Hepatocyte (in vitro differentiated cells): ENCODE measurements at regions not wholly inside any gene's neighbourhood (a gene's known extent, or its start where the extent isn't known, plus 50 kb on each side); places are given as distances from the start of the nearest gene placed in this dataset.

ENCODE experiments used
- DNase-seq: peaks from one replicate; pipeline ENCODE4 v3.0.0-alpha.2; 2016; ENCODE audit warnings: low spot score
- H2AFZ ChIP-seq: fragments of 200-600 bp; sonication (generic); 2 replicates; pipeline ENCODE4 v1.6.0; 2016; ENCODE audit warnings: antibody characterized with exemption, mild to moderate bottlenecking
- H3K27ac ChIP-seq: fragments of 200-600 bp; sonication (generic); 2 replicates; pipeline ENCODE4 v1.5.1; 2016; ENCODE audit warnings: mild to moderate bottlenecking
- H3K27me3 ChIP-seq: fragments of 200-600 bp; sonication (generic); 2 replicates; pipeline ENCODE4 v1.6.1; 2016
- H3K36me3 ChIP-seq: fragments of 200-600 bp; sonication (generic); replicated peaks from 2 replicates; pipeline ENCODE4 v1.5.1; 2016; ENCODE audit warnings: low read depth; ENCODE audit not compliant: insufficient read depth
- H3K4me1 ChIP-seq: fragments of 200-600 bp; sonication (generic); 2 replicates; pipeline ENCODE4 v1.5.1; 2016; ENCODE audit warnings: mild to moderate bottlenecking, moderate library complexity; ENCODE audit not compliant: insufficient read depth
- H3K4me2 ChIP-seq: fragments of 200-600 bp; sonication (generic); 2 replicates; pipeline ENCODE4 v1.6.0; 2016
- H3K4me3 ChIP-seq: fragments of 200-600 bp; sonication (generic); 2 replicates; pipeline ENCODE4 v1.5.1; 2016; ENCODE audit warnings: mild to moderate bottlenecking
- H3K79me2 ChIP-seq: fragments of 200-600 bp; sonication (generic); 2 replicates; pipeline ENCODE4 v1.6.0; 2017; ENCODE audit warnings: mild to moderate bottlenecking
- H3K9me2 ChIP-seq: fragments of 200-600 bp; sonication (generic); replicated peaks from 2 replicates; pipeline ENCODE4 v1.6.0; 2017; ENCODE audit warnings: mild to moderate bottlenecking; ENCODE audit not compliant: insufficient read depth
- H3K9me3 ChIP-seq: fragments of 200-600 bp; sonication (generic); 2 replicates; pipeline ENCODE4 v1.5.1; 2016; ENCODE audit warnings: low read depth, mild to moderate bottlenecking
- H4K20me1 ChIP-seq: fragments of 200-600 bp; sonication (generic); 2 replicates; pipeline ENCODE4 v1.6.0; 2016; ENCODE audit warnings: mild to moderate bottlenecking; ENCODE audit not compliant: insufficient read depth, poor library complexity, severe bottlenecking
- CTCF ChIP-seq: fragments of 200-600 bp; sonication (generic); IDR thresholded peaks from 2 replicates; pipeline ENCODE4 v1.5.1; 2016; ENCODE audit warnings: antibody characterized with exemption, mild to moderate bottlenecking; ENCODE audit not compliant: poor library complexity
- EZH2 ChIP-seq: fragments of 200-600 bp; sonication (generic); IDR thresholded peaks from 2 replicates; pipeline ENCODE4 v1.6.1; 2016; ENCODE audit warnings: antibody characterized with exemption, mild to moderate bottlenecking, borderline replicate concordance
- EZH2phosphoT487 ChIP-seq: fragments of 200-600 bp; sonication (generic); IDR thresholded peaks from one replicate; pipeline ENCODE4 v1.6.1; 2018; ENCODE audit warnings: antibody characterized with exemption, mild to moderate bottlenecking, low read depth, moderate library complexity; ENCODE audit not compliant: unreplicated experiment, severe bottlenecking
- WGBS: methylation state at CpG from one replicate; pipeline ENCODE4 v1.1.6; 2016; ENCODE audit warnings: low lambda C conversion rate; ENCODE audit errors: missing lambda C conversion rate; 5-methylcytosine and 5-hydroxymethylcytosine counted together

GRCh38 chr3:26081166-26081565, 291.3 kb downstream of the OXSM start:
- Histone ChIP-seq H3K9me3 (no peaks in the 10 kb centered on the region), H3K4me2 (no peak overlapping the region), H3K4me3 (no peak overlapping the region), H3K79me2 (no peaks in the 10 kb centered on the region), H3K27me3 (no peaks in the 10 kb centered on the region), H3K36me3 (no peaks in the 10 kb centered on the region), H4K20me1 (no peaks in the 10 kb centered on the region), H2AFZ (no peak overlapping the region), H3K4me1 (no peaks in the 10 kb centered on the region), H3K27ac (no peak overlapping the region), H3K9me2 (no peaks in the 10 kb centered on the region)
- 97% methylated on average over 1 of the region's 1 CpG for WGBS
- TF ChIP-seq EZH2phosphoT487 (no peak), CTCF (no peak), EZH2 (no peak)
- DNase-seq, result no peak

DNA sequence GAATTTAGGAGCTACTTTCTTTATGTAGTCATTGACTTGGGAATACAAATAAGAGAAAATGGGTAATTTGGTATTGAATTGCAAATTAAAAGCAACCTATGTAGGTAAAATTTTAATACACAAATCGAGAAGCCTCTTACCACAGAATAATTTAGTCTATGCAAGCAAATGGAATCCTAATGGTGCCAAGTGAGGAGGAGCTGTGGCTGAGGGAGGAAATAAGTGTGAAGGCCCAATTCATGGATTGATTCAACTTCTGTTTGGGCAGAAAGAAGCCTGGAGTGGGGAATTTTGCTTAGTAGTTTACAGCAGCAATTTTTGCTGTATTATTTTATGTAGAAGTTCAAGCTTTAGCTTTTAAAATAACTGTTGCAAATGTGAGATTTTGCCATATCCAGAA, 291.9 kb downstream of the OXSM start:
- 69% methylated on average over 1 of the region's 1 CpG for whole genome bisulfite sequencing
- H3K36me3 ChIP-seq, result no peaks in the 10 kb centered on the region

GRCh38 chr3:26082911-26083310, 293.0 kb downstream of the OXSM start:
- TF ChIP-seq CTCF (no peak), EZH2phosphoT487 (no peak), EZH2 (no peak)
- H3K9me2 ChIP-seq, result no peaks in the 10 kb centered on the region
- H3K4me1 ChIP-seq, result no peaks in the 10 kb centered on the region
- no peaks in the 10 kb centered on the region for H3K79me2 ChIP-seq
- H3K27me3 ChIP-seq, result no peaks in the 10 kb centered on the region
- no peak overlapping the region for H3K4me3 ChIP-seq
- no peaks in the 10 kb centered on the region for H3K9me3 ChIP-seq
- no peaks in the 10 kb centered on the region for H3K36me3 ChIP-seq
- H3K4me2 ChIP-seq, result no peak overlapping the region
- DNase-seq, result no peak
- H2AFZ ChIP-seq, result no peak overlapping the region
- WGBS, result 78% methylated on average over 3 of the region's 3 CpGs
- H4K20me1 ChIP-seq, result no peaks in the 10 kb centered on the region
- H3K27ac ChIP-seq, result no peak overlapping the region

More for the DNA sequence above, 291.9 kb downstream of the OXSM start:
- TF ChIP-seq CTCF (no peak), EZH2 (no peak), EZH2phosphoT487 (no peak)
- H3K79me2 ChIP-seq, result no peaks in the 10 kb centered on the region
- no peaks in the 10 kb centered on the region for H3K9me2 ChIP-seq
- H3K9me3 ChIP-seq, result no peaks in the 10 kb centered on the region
- H3K27ac ChIP-seq, result no peak overlapping the region
- no peak overlapping the region for H3K4me3 ChIP-seq
- DNase-seq, result no peak
- no peak overlapping the region for H3K4me2 ChIP-seq
- H2AFZ ChIP-seq, result no peak overlapping the region
- no peaks in the 10 kb centered on the region for H3K27me3 ChIP-seq
- no peaks in the 10 kb centered on the region for H4K20me1 ChIP-seq
- no peaks in the 10 kb centered on the region for H3K4me1 ChIP-seq

DNA sequence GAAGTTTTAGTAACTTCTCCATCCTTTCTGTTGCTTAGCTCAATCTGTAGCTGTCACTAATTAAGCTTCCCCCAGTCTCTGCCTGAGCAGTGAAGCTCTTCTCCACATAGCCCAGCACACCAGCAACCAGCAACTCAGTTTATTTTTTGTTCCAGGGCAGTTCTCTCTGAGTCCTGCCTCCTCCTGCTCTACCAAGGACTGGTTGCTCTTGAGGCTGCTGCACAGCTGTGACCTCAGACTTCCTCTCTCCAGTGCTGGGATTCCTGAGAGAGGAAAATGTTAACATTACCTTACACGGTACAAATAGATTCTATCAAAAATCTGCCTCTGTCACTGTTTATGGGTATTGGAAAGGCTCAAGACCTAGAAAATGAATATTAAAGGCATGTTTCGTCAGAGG, 294.7 kb downstream of the OXSM start:
- no peaks in the 10 kb centered on the region for H4K20me1 ChIP-seq
- H3K79me2 ChIP-seq, result no peaks in the 10 kb centered on the region
- no peaks in the 10 kb centered on the region for H3K9me2 ChIP-seq
- no peak overlapping the region for H3K4me3 ChIP-seq
- no peaks in the 10 kb centered on the region for H3K4me1 ChIP-seq
- no peaks in the 10 kb centered on the region for H3K36me3 ChIP-seq
- H3K4me2 ChIP-seq, result no peak overlapping the region
- WGBS, result 69% methylated on average over 2 of the region's 2 CpGs
- no peak for TF ChIP-seq EZH2phosphoT487
- TF ChIP-seq EZH2, result no peak
- TF ChIP-seq CTCF, result no peak
- no peaks in the 10 kb centered on the region for H3K27me3 ChIP-seq
- H2AFZ ChIP-seq, result no peak overlapping the region
- no peak overlapping the region for H3K27ac ChIP-seq
- no peaks in the 10 kb centered on the region for H3K9me3 ChIP-seq
- no peak for DNase-seq
